CD14-positive monocyte (primary cell): ENCODE measurements at regions not wholly inside any gene's neighbourhood (a gene's known extent, or its start where the extent isn't known, plus 50 kb on each side); places are given as distances from the start of the nearest gene placed in this dataset.

Source experiments
- DNase-seq, 3 donors: peaks; one replicate each; pipeline ENCODE4 v3.0.0-alpha.2; 2011 to 2022
- H2AFZ ChIP-seq: 2 replicates; pipeline ENCODE4 v1.6.0; 2012; ENCODE audit warnings: mild to moderate bottlenecking, low read depth, low read length, inconsistent platforms; ENCODE audit not compliant: insufficient read depth, poor library complexity, severe bottlenecking
- H3K27ac ChIP-seq, 2 donors: 1 replicate in 1 of 2; 2 replicates in 1 of 2; pipeline ENCODE4 v1.5.1; 2012 to 2013; ENCODE audit warnings: low read length in 2 of 2, control low read depth in 1 of 2, inconsistent platforms in 1 of 2, low read depth in 1 of 2, mild to moderate bottlenecking in 1 of 2
- H3K27me3 ChIP-seq, 2 donors: one replicate each; pipeline versions ENCODE4 v1.6.0 to v1.6.1; 2011 to 2013; ENCODE audit warnings: low read length in 2 of 2; ENCODE audit not compliant: control insufficient read depth in 2 of 2, insufficient read depth in 2 of 2
- H3K36me3 ChIP-seq, 2 donors: replicated peaks in 1 of 2; 1 replicate in 1 of 2; 2 replicates in 1 of 2; pipeline versions ENCODE4 v1.5.1 to v1.6.1; 2012 to 2013; ENCODE audit warnings: low read length in 2 of 2, control low read depth in 1 of 2, inconsistent platforms in 1 of 2, mild to moderate bottlenecking in 1 of 2; ENCODE audit not compliant: insufficient read depth in 2 of 2, control insufficient read depth in 1 of 2
- H3K4me1 ChIP-seq, 2 donors: 1 replicate in 1 of 2; 2 replicates in 1 of 2; pipeline versions ENCODE4 v1.5.1 to v1.6.1; 2012 to 2013; ENCODE audit warnings: low read length in 2 of 2, control low read depth in 1 of 2, inconsistent platforms in 1 of 2, mild to moderate bottlenecking in 1 of 2, moderate library complexity in 1 of 2; ENCODE audit not compliant: insufficient read depth in 2 of 2, control insufficient read depth in 1 of 2
- H3K4me2 ChIP-seq: replicated peaks from 2 replicates; pipeline ENCODE3; 2012; ENCODE audit warnings: low read length, moderate library complexity, mild to moderate bottlenecking; ENCODE audit not compliant: poor library complexity, severe bottlenecking; ENCODE audit errors: extremely low read depth
- H3K4me3 ChIP-seq, 3 experiments: fragments of 200-600 bp in 1 of 3; sonication (generic) in 1 of 3; replicated peaks in 1 of 3; 1 replicate in 2 of 3; 2 replicates in 1 of 3; pipeline ENCODE4 v1.5.1; 2011 to 2013; ENCODE audit warnings: low read length in 3 of 3, mild to moderate bottlenecking in 3 of 3, control low read depth in 2 of 3, low read depth in 2 of 3, inconsistent platforms in 1 of 3, moderate library complexity in 1 of 3
- H3K79me2 ChIP-seq: 2 replicates; pipeline ENCODE4 v1.6.0; 2012; ENCODE audit warnings: mild to moderate bottlenecking, control low read depth, inconsistent platforms, low read length, moderate library complexity; ENCODE audit not compliant: insufficient read depth
- H3K9ac ChIP-seq: 2 replicates; pipeline ENCODE4 v1.6.0; 2017; ENCODE audit warnings: low read length, mild to moderate bottlenecking; ENCODE audit not compliant: insufficient read depth, poor library complexity, severe bottlenecking
- H3K9me3 ChIP-seq, 2 donors: replicated peaks in 1 of 2; 1 replicate in 1 of 2; 2 replicates in 1 of 2; pipeline versions ENCODE4 v1.5.1 to v1.6.1; 2012 to 2013; ENCODE audit warnings: low read length in 2 of 2, control low read depth in 1 of 2; ENCODE audit not compliant: control insufficient read depth in 1 of 2, insufficient read depth in 1 of 2
- H4K20me1 ChIP-seq: 2 replicates; pipeline ENCODE4 v1.6.0; 2012; ENCODE audit warnings: mild to moderate bottlenecking, low read length, control low read depth, moderate library complexity; ENCODE audit not compliant: insufficient read depth
- H3K27ac Mint-ChIP-seq, 7 donors: one replicate each; pipeline ENCODE4 v1.8.0; 2020; ENCODE audit warnings: mild to moderate bottlenecking in 7 of 7, mixed read lengths in 7 of 7, moderate library complexity in 6 of 7, inconsistent platforms in 2 of 7
- H3K27me3 Mint-ChIP-seq, 3 donors: one replicate each; pipeline ENCODE4 v1.8.0; 2021 to 2022; ENCODE audit warnings: low read depth in 3 of 3, mild to moderate bottlenecking in 3 of 3, mixed read lengths in 3 of 3, moderate library complexity in 3 of 3, inconsistent platforms in 1 of 3
- H3K36me3 Mint-ChIP-seq, 2 donors: one replicate each; pipeline ENCODE4 v1.8.0; 2020; ENCODE audit warnings: mixed read lengths in 2 of 2, inconsistent platforms in 1 of 2, mild to moderate bottlenecking in 1 of 2
- H3K4me1 Mint-ChIP-seq: one replicate; pipeline ENCODE4 v1.8.0; 2020; ENCODE audit warnings: mild to moderate bottlenecking, mixed read lengths
- H3K4me3 Mint-ChIP-seq, 2 donors: one replicate each; pipeline ENCODE4 v1.8.0; 2020; ENCODE audit warnings: mild to moderate bottlenecking in 2 of 2, mixed read lengths in 2 of 2, moderate library complexity in 1 of 2
- H3K9me3 Mint-ChIP-seq, 7 donors: one replicate each; pipeline ENCODE4 v1.8.0; 2020 to 2022; ENCODE audit warnings: mixed read lengths in 7 of 7, mild to moderate bottlenecking in 6 of 7, moderate library complexity in 6 of 7, inconsistent platforms in 2 of 7
- CTCF ChIP-seq: fragments of 200-600 bp; IDR thresholded peaks from one replicate; pipeline ENCODE4 v1.8.0; 2022; ENCODE audit warnings: antibody characterized with exemption, mild to moderate bottlenecking
- WGBS: methylation state at CpG from one replicate; pipeline ENCODE4 v1.1.5; 2013; ENCODE audit warnings: missing lambda C conversion rate; ENCODE audit not compliant: insufficient coverage; 5-methylcytosine and 5-hydroxymethylcytosine counted together
- intact Hi-C, 2 donors: fragments of 100-400 bp; cut with micrococcal nuclease; formaldehyde crosslinking; loops; one replicate each; pipeline versions ENCODE4 v1.15.0 to v1.15.1; 2023

GRCh38 chr2:236731767-236732580 lies 162.3 kb downstream of the ACKR3 start:
- H3K27me3 ChIP-seq, result peaks cover 0 to 11% of the 10 kb centered on the region in 2 donors
- Mint-ChIP-seq H3K4me3 (no peak overlapping the region), H3K9me3 (no peaks in the 10 kb centered on the region), H3K4me1 (peaks cover 4% of the 10 kb centered on the region), H3K27me3 (peaks cover 10 to 36% (median 27%) of the 10 kb centered on the region in 3 donors), H3K27ac (no peak overlapping the region), H3K36me3 (no peaks in the 10 kb centered on the region)
- H3K4me3 ChIP-seq, result no peak overlapping the region
- H3K27ac ChIP-seq, result no peak overlapping the region
- H3K4me2 ChIP-seq, result no peak overlapping the region
- intact Hi-C loops, result no loop called here
- no peaks in the 10 kb centered on the region for H3K36me3 ChIP-seq
- DNase-seq, result no peak
- WGBS, result 88% methylated on average over 9 of the region's 12 CpGs
- no peaks in the 10 kb centered on the region for H3K9me3 ChIP-seq
- H4K20me1 ChIP-seq, result no peaks in the 10 kb centered on the region
- no peak overlapping the region for H3K9ac ChIP-seq
- H3K4me1 ChIP-seq, result peaks cover 3 to 5% of the 10 kb centered on the region in 2 donors
- no peak for TF ChIP-seq CTCF
- no peaks in the 10 kb centered on the region for H3K79me2 ChIP-seq
- no peak overlapping the region for H2AFZ ChIP-seq

DNA sequence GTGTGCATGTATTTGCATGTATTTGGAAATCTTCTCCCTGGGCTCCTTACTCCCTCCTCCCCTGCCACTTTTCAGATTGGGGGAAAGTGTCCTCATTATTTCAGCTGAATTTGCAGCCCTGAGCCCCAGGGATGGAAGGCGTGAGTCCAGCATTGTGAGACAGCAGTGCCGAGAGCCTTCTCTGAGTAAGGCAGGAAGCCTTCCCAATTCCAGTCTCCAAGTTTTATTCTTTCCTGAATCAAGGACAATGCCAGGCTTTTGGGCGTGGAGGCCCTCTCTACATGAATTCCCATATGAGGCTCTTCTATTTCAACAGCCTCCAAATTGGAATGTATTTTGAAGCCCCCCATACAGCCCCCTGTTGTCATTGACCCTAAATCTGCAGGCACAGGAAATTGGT lies 163.5 kb downstream of the ACKR3 start:
- Histone ChIP-seq H3K27me3 (peaks cover 0 to 18% of the 10 kb centered on the region in 2 donors), H3K79me2 (no peaks in the 10 kb centered on the region), H3K27ac (no peak overlapping the region), H3K4me2 (no peak overlapping the region), H3K9ac (no peak overlapping the region), H3K9me3 (no peaks in the 10 kb centered on the region), H3K4me1 (peaks cover 3 to 5% of the 10 kb centered on the region in 2 donors), H3K36me3 (no peaks in the 10 kb centered on the region), H3K4me3 (no peak overlapping the region), H2AFZ (no peak overlapping the region), H4K20me1 (no peaks in the 10 kb centered on the region)
- peaks cover 4% of the 10 kb centered on the region for H3K4me1 Mint-ChIP-seq
- peaks cover 0 to 2% (median 0%) of the 10 kb centered on the region in 7 donors for H3K9me3 Mint-ChIP-seq
- H3K36me3 Mint-ChIP-seq, result no peaks in the 10 kb centered on the region
- TF ChIP-seq CTCF, result no peak
- H3K27me3 Mint-ChIP-seq, result peaks cover 13 to 33% (median 27%) of the 10 kb centered on the region in 3 donors
- H3K4me3 Mint-ChIP-seq, result no peak overlapping the region
- intact Hi-C loops, result no loop called here
- no peak for DNase-seq
- WGBS, result 95% methylated on average over 3 of the region's 3 CpGs
- H3K27ac Mint-ChIP-seq, result no peak overlapping the region
